Duodenal mucosa (tissue), 2 donors: ENCODE measurements at regions not wholly inside any gene's neighbourhood (a gene's known extent, or its start where the extent isn't known, plus 50 kb on each side); places are given as distances from the start of the nearest gene placed in this dataset.

ENCODE experiments used
- H3K27ac ChIP-seq: one replicate; pipeline ENCODE4 v1.7.0; 2013; ENCODE audit warnings: low read depth, low read length
- H3K27me3 ChIP-seq, 2 donors: one replicate each; pipeline ENCODE4 v1.7.0; 2013; ENCODE audit warnings: low read length in 2 of 2, control low read depth in 1 of 2; ENCODE audit not compliant: insufficient read depth in 2 of 2, control insufficient read depth in 1 of 2
- H3K36me3 ChIP-seq, 2 donors: one replicate each; pipeline ENCODE4 v1.7.0; 2013; ENCODE audit warnings: low read length in 2 of 2, control low read depth in 1 of 2; ENCODE audit not compliant: insufficient read depth in 2 of 2, control insufficient read depth in 1 of 2
- H3K4me1 ChIP-seq, 2 donors: one replicate each; pipeline ENCODE4 v1.7.0; 2013; ENCODE audit warnings: low read length in 2 of 2, control low read depth in 1 of 2; ENCODE audit not compliant: insufficient read depth in 2 of 2, control insufficient read depth in 1 of 2
- H3K4me3 ChIP-seq, 2 donors: one replicate each; pipeline ENCODE4 v1.7.0; 2013; ENCODE audit warnings: low read length in 2 of 2, low read depth in 1 of 2
- H3K9ac ChIP-seq, 2 donors: one replicate each; pipeline ENCODE4 v1.7.0; 2013; ENCODE audit warnings: low read length in 2 of 2, low read depth in 1 of 2
- H3K9me3 ChIP-seq, 2 donors: one replicate each; pipeline ENCODE4 v1.7.0; 2013; ENCODE audit warnings: low read length in 2 of 2, control low read depth in 1 of 2; ENCODE audit not compliant: control insufficient read depth in 1 of 2

- no peaks in the 10 kb centered on the region for H3K9me3 ChIP-seq
- H3K4me3 ChIP-seq: no peak overlapping the region
- H3K36me3 ChIP-seq: no peaks in the 10 kb centered on the region
- peaks cover 0 to 18% of the 10 kb centered on the region in 2 donors for H3K27me3 ChIP-seq
- no peak overlapping the region for H3K9ac ChIP-seq
- H3K27ac ChIP-seq: no peak overlapping the region
- no peaks in the 10 kb centered on the region for H3K4me1 ChIP-seq
These were observed 95.7 kb downstream of the CPZ start for GRCh38 chr4:8688041-8688907.

GRCh38 chr4:8687083-8687482 is 94.5 kb downstream of the CPZ start:
- H3K27ac ChIP-seq: no peak overlapping the region
- H3K36me3 ChIP-seq: no peaks in the 10 kb centered on the region
- no peak overlapping the region for H3K9ac ChIP-seq
- H3K4me3 ChIP-seq: no peak overlapping the region
- H3K27me3 ChIP-seq: peaks cover 0 to 18% of the 10 kb centered on the region in 2 donors
- H3K9me3 ChIP-seq: no peaks in the 10 kb centered on the region
- no peaks in the 10 kb centered on the region for H3K4me1 ChIP-seq

GRCh38 chr4:8685831-8686230 is 93.3 kb downstream of the CPZ start:
- Histone ChIP-seq H3K4me1 (no peaks in the 10 kb centered on the region), H3K9ac (no peak overlapping the region), H3K36me3 (no peaks in the 10 kb centered on the region), H3K4me3 (no peak overlapping the region), H3K27me3 (peaks cover 0 to 18% of the 10 kb centered on the region in 2 donors), H3K9me3 (no peaks in the 10 kb centered on the region), H3K27ac (no peak overlapping the region)

- no peaks in the 10 kb centered on the region for H3K36me3 ChIP-seq
- no peaks in the 10 kb centered on the region for H3K9me3 ChIP-seq
- H3K4me1 ChIP-seq: no peaks in the 10 kb centered on the region
- no peak overlapping the region for H3K9ac ChIP-seq
- H3K4me3 ChIP-seq: no peak overlapping the region
- H3K27ac ChIP-seq: no peak overlapping the region
- H3K27me3 ChIP-seq: peaks cover 0 to 22% of the 10 kb centered on the region in 2 donors
These were observed 90.9 kb downstream of the CPZ start for GRCh38 chr4:8683462-8683861.

- Histone ChIP-seq H3K4me1 (no peaks in the 10 kb centered on the region), H3K4me3 (no peak overlapping the region), H3K27ac (no peak overlapping the region), H3K27me3 (peaks cover 0 to 17% of the 10 kb centered on the region in 2 donors), H3K36me3 (no peaks in the 10 kb centered on the region), H3K9ac (no peak overlapping the region), H3K9me3 (no peaks in the 10 kb centered on the region)
These were observed 90.2 kb downstream of the CPZ start for GRCh38 chr4:8682725-8683124.

- Histone ChIP-seq H3K4me3 (no peak overlapping the region), H3K9ac (no peak overlapping the region), H3K36me3 (no peaks in the 10 kb centered on the region), H3K27ac (no peak overlapping the region), H3K4me1 (no peaks in the 10 kb centered on the region), H3K27me3 (peaks cover 0 to 16% of the 10 kb centered on the region in 2 donors), H3K9me3 (no peaks in the 10 kb centered on the region)
These were observed 89.7 kb downstream of the CPZ start for GRCh38 chr4:8682296-8682695.

GRCh38 chr4:8681391-8681790 is 88.8 kb downstream of the CPZ start:
- Histone ChIP-seq H3K36me3 (no peaks in the 10 kb centered on the region), H3K4me1 (no peaks in the 10 kb centered on the region), H3K9ac (no peak overlapping the region), H3K4me3 (no peak overlapping the region), H3K27ac (no peak overlapping the region), H3K9me3 (no peaks in the 10 kb centered on the region), H3K27me3 (peaks cover 0 to 14% of the 10 kb centered on the region in 2 donors)

- H3K27me3 ChIP-seq: peaks cover 0 to 5% of the 10 kb centered on the region in 2 donors
These were observed 86.5 kb downstream of the CPZ start for GRCh38 chr4:8679032-8679431.

GRCh38 chr4:8676676-8677075 is 84.1 kb downstream of the CPZ start:
- Histone ChIP-seq H3K27me3 (peaks cover 0 to 5% of the 10 kb centered on the region in 2 donors), H3K9me3 (no peaks in the 10 kb centered on the region), H3K9ac (no peak overlapping the region), H3K4me3 (no peak overlapping the region), H3K4me1 (no peaks in the 10 kb centered on the region), H3K27ac (no peak overlapping the region), H3K36me3 (no peaks in the 10 kb centered on the region)

More at GRCh38 chr4:8679032-8679431, 86.5 kb downstream of the CPZ start:
- Histone ChIP-seq H3K27ac (no peak overlapping the region), H3K4me1 (no peaks in the 10 kb centered on the region), H3K36me3 (no peaks in the 10 kb centered on the region), H3K4me3 (no peak overlapping the region), H3K9ac (no peak overlapping the region), H3K9me3 (no peaks in the 10 kb centered on the region)

- Histone ChIP-seq H3K36me3 (no peaks in the 10 kb centered on the region), H3K27ac (no peak overlapping the region), H3K9ac (no peak overlapping the region), H3K4me3 (no peak overlapping the region), H3K9me3 (no peaks in the 10 kb centered on the region), H3K4me1 (no peaks in the 10 kb centered on the region), H3K27me3 (peaks cover 0 to 10% of the 10 kb centered on the region in 2 donors)
These were observed 83.3 kb downstream of the CPZ start for GRCh38 chr4:8675906-8676305.
